PC-9 (cell line): ENCODE measurements at regions not wholly inside any gene's neighbourhood (a gene's known extent, or its start where the extent isn't known, plus 50 kb on each side); places are given as distances from the start of the nearest gene placed in this dataset.

Experiments
- BruUV-seq: library from RNA; stranded (reverse); fragments of 400-500 nt; replicated peaks from 2 replicates; lab custom pipeline; 2021; lab: Mats Ljungman, UMichigan
- CTCF ChIA-PET: fragments of 300-600 bp; sonication (Branson Sonifier 250); formaldehyde crosslinking; loops from one replicate; lab custom pipeline; 2022; ENCODE audit warnings: antibody characterized with exemption; lab: Charles Lee
- POLR2A ChIA-PET: fragments of 300-600 bp; sonication (Branson Sonifier 250); formaldehyde crosslinking; loops from one replicate; lab custom pipeline; 2022; ENCODE audit warnings: antibody characterized with exemption; ENCODE audit not compliant: unreplicated experiment; lab: Charles Lee
- DNase-seq, 2 experiments: peaks; one replicate each; pipeline versions ENCODE4 v3.0.0 to v3.0.0-alpha.2; 2015 to 2022; ENCODE audit warnings: mixed read lengths in 1 of 2
- H2AFZ ChIP-seq: fragments of 200-600 bp; sonication (generic); 2 replicates; pipeline ENCODE4 v1.8.1; 2017; ENCODE audit warnings: antibody characterized with exemption
- H3F3A ChIP-seq: fragments of 200-600 bp; sonication (generic); 2 replicates; pipeline ENCODE4 v1.8.1; 2017; ENCODE audit warnings: antibody characterized with exemption, mild to moderate bottlenecking, low read depth; ENCODE audit not compliant: insufficient read depth
- H3K27ac ChIP-seq: fragments of 200-600 bp; sonication (generic); 2 replicates; pipeline ENCODE4 v1.6.1; 2016; ENCODE audit warnings: mixed run types
- H3K27me3 ChIP-seq: fragments of 200-600 bp; sonication (generic); 2 replicates; pipeline ENCODE4 v1.6.1; 2016; ENCODE audit warnings: low read depth, mixed run types; ENCODE audit not compliant: insufficient read depth
- H3K36me3 ChIP-seq: fragments of 200-600 bp; sonication (generic); 2 replicates; pipeline ENCODE4 v1.6.1; 2016; ENCODE audit warnings: low read depth, mixed run types
- H3K4me1 ChIP-seq: fragments of 200-600 bp; sonication (generic); replicated peaks from 2 replicates; pipeline ENCODE4 v1.6.1; 2016; ENCODE audit warnings: mixed run types; ENCODE audit not compliant: insufficient read depth
- H3K4me2 ChIP-seq: fragments of 200-600 bp; sonication (generic); 2 replicates; pipeline ENCODE4 v1.6.1; 2017; ENCODE audit warnings: mixed run types
- H3K4me3 ChIP-seq: fragments of 200-600 bp; sonication (generic); 2 replicates; pipeline ENCODE4 v1.6.1; 2016; ENCODE audit warnings: mixed run types
- H3K79me2 ChIP-seq: fragments of 200-600 bp; sonication (generic); 2 replicates; pipeline ENCODE4 v1.6.1; 2017; ENCODE audit warnings: low read depth, mixed run types
- H3K9me2 ChIP-seq: fragments of 200-600 bp; sonication (generic); 2 replicates; pipeline ENCODE4 v1.8.1; 2017; ENCODE audit warnings: mild to moderate bottlenecking; ENCODE audit not compliant: insufficient read depth
- H3K9me3 ChIP-seq: fragments of 200-600 bp; sonication (generic); 2 replicates; pipeline ENCODE4 v1.8.1; 2016; ENCODE audit warnings: low read depth; ENCODE audit not compliant: insufficient read depth
- H4K20me1 ChIP-seq: fragments of 200-600 bp; sonication (generic); 2 replicates; pipeline ENCODE4 v1.8.1; 2017; ENCODE audit not compliant: insufficient read depth
- CTCF ChIP-seq: fragments of 200-600 bp; sonication (generic); conservative IDR thresholded peaks from 2 replicates; pipeline ENCODE4 v1.6.1; 2017; ENCODE audit warnings: mixed run types, antibody characterized with exemption, mild to moderate bottlenecking, moderate library complexity
- EZH2 ChIP-seq: fragments of 200-600 bp; sonication (generic); IDR thresholded peaks from 2 replicates; pipeline ENCODE4 v1.8.0; 2017; ENCODE audit warnings: antibody characterized with exemption, low read depth
- intact Hi-C: fragments of 100-400 bp; cut with micrococcal nuclease; formaldehyde crosslinking; loops from one replicate; pipeline ENCODE4 v1.10.0; 2022; ENCODE audit not compliant: unreplicated experiment

- H3F3A ChIP-seq = no peaks in the 10 kb centered on the region
- no peaks in the 10 kb centered on the region; the same call in 1 of the 2 replicates for H3K27me3 ChIP-seq
- H4K20me1 ChIP-seq = 0 out of 2 replicates have a peak, but pooled peaks cover 5% of the 10 kb centered on the region
- no peak overlapping the region for H3K4me3 ChIP-seq
- no peaks in the 10 kb centered on the region for H3K9me3 ChIP-seq
- CTCF ChIA-PET = no interaction called here
- no TSS peak for BruUV-seq
- no peaks in the 10 kb centered on the region for H3K4me1 ChIP-seq
- H3K27ac ChIP-seq = no peak overlapping the region
- no peak overlapping the region for H2AFZ ChIP-seq
- TF ChIP-seq CTCF (no peak), EZH2 (no peak)
- DNase-seq = no peak
- no peaks in the 10 kb centered on the region for H3K79me2 ChIP-seq
- no peak overlapping the region for H3K4me2 ChIP-seq
- POLR2A ChIA-PET = no interaction called here
- H3K36me3 ChIP-seq = no peaks in the 10 kb centered on the region
- no peaks in the 10 kb centered on the region for H3K9me2 ChIP-seq
- intact Hi-C loops = no loop called here
Measured at GRCh38 chr11:30174265-30175020, 56.4 kb upstream of the FSHB start.
